Activated B cell treated with CpG ODN at 0.5 μM for 24 hours (primary cell): ENCODE measurements at regions not wholly inside any gene's neighbourhood (a gene's known extent, or its start where the extent isn't known, plus 50 kb on each side); places are given as distances from the start of the nearest gene placed in this dataset.
A peak's percentile ranks its signal among the peaks of the same experiment; 100 is the strongest.

ENCODE experiments used
- ATAC-seq: fragments of 200-7000 bp; cut with Tn5 transposase; one replicate; pipeline ENCODE4 v1.10.0; 2021; ENCODE audit warnings: low read depth, mild to moderate bottlenecking, moderate library complexity
- CTCF ChIA-PET: fragments of 350-600 bp; sonication (Branson Sonifier 250); formaldehyde crosslinking; loops from one replicate; lab custom pipeline; 2021; ENCODE audit warnings: antibody characterized with exemption; lab: Charles Lee
- POLR2A ChIA-PET: fragments of 350-600 bp; sonication (Branson Sonifier 250); formaldehyde crosslinking; loops from one replicate; lab custom pipeline; 2021; ENCODE audit warnings: antibody characterized with exemption; lab: Charles Lee
- DNase-seq: peaks from one replicate; pipeline ENCODE4 v3.0.0; 2022
- H3K27ac Mint-ChIP-seq: one replicate; pipeline ENCODE4 v1.8.0; 2020; ENCODE audit warnings: mixed read lengths
- H3K27me3 Mint-ChIP-seq: one replicate; pipeline ENCODE4 v1.8.0; 2021; ENCODE audit warnings: mixed read lengths
- H3K36me3 Mint-ChIP-seq: one replicate; pipeline ENCODE4 v1.8.0; 2021; ENCODE audit warnings: low read depth, mixed read lengths
- H3K4me1 Mint-ChIP-seq: one replicate; pipeline ENCODE4 v1.8.0; 2021; ENCODE audit warnings: mixed read lengths
- H3K4me3 Mint-ChIP-seq: one replicate; pipeline ENCODE4 v1.8.0; 2020; ENCODE audit warnings: mild to moderate bottlenecking, mixed read lengths
- H3K9me3 Mint-ChIP-seq: one replicate; pipeline ENCODE4 v1.8.0; 2020; ENCODE audit warnings: mixed read lengths
- CTCF ChIP-seq: fragments of 200-600 bp; IDR thresholded peaks from one replicate; pipeline ENCODE4 v1.8.0; 2022; ENCODE audit warnings: antibody characterized with exemption, mild to moderate bottlenecking
- intact Hi-C: fragments of 100-400 bp; cut with micrococcal nuclease; formaldehyde crosslinking; loops from one replicate; pipeline ENCODE4 v1.15.1; 2024

GRCh38 chr10:6348096-6348874, 145.6 kb downstream of the PFKFB3 start:
- H3K9me3 Mint-ChIP-seq: no peaks in the 10 kb centered on the region
- TF ChIP-seq CTCF: no peak
- DNase-seq: peak; percentile 65
- peak overlapping the region; percentile 97 for H3K27ac Mint-ChIP-seq
- peak; percentile 91 for ATAC-seq
- H3K36me3 Mint-ChIP-seq: no peaks in the 10 kb centered on the region
- peak overlapping the region; percentile 80 for H3K4me3 Mint-ChIP-seq
- intact Hi-C loops: loop anchor here (1.0 kb wide), 12 partner anchors 28 to 1124 kb away; partner anchors contain the start of gene PFKFB3
- ChIA-PET CTCF (interaction anchor here (0.8 to 6.6 kb wide), 15 partner anchors 12 to 197 kb away, joined by 3 to 90 read pairs (median 4); partner anchors contain the start of gene PFKFB3), POLR2A (interaction anchor here (0.6 to 6.3 kb wide), 45 partner anchors 12 to 1124 kb away, joined by 3 to 129 read pairs (median 4); partner anchors contain the start of genes FBH1 and PFKFB3)
- H3K4me1 Mint-ChIP-seq: peaks cover 57% of the 10 kb centered on the region
- no peaks in the 10 kb centered on the region for H3K27me3 Mint-ChIP-seq

- Mint-ChIP-seq H3K4me3 (peak overlapping the region; percentile 12), H3K27ac (peak overlapping the region; percentile 79), H3K27me3 (no peaks in the 10 kb centered on the region), H3K9me3 (no peaks in the 10 kb centered on the region), H3K4me1 (peaks cover 57% of the 10 kb centered on the region), H3K36me3 (no peaks in the 10 kb centered on the region)
- CTCF ChIA-PET: interaction anchor here (1.3 to 6.6 kb wide), 3 partner anchors 52 to 148 kb away, joined by 9 to 90 read pairs (median 41); partner anchors contain the start of gene PFKFB3
- no peak for TF ChIP-seq CTCF
- intact Hi-C loops: no loop called here
- no peak for ATAC-seq
- POLR2A ChIA-PET: interaction anchor here (0.9 to 6.3 kb wide), 8 partner anchors 32 to 299 kb away, joined by 4 to 129 read pairs (median 24); partner anchors contain the start of gene PFKFB3
- peak; percentile 19 for DNase-seq
Measured at GRCh38 chr10:6349846-6350535, 147.3 kb downstream of the PFKFB3 start.

- no peak for ATAC-seq
- no peak for TF ChIP-seq CTCF
- Mint-ChIP-seq H3K36me3 (no peaks in the 10 kb centered on the region), H3K4me1 (peaks cover 52% of the 10 kb centered on the region), H3K27ac (peak overlapping the region; percentile 79), H3K4me3 (peak overlapping the region; percentile 12), H3K27me3 (no peaks in the 10 kb centered on the region), H3K9me3 (peaks cover 3% of the 10 kb centered on the region)
- CTCF ChIA-PET: interaction anchor here (1.3 to 6.6 kb wide), 2 partner anchors 51 to 148 kb away, joined by 9 to 90 read pairs; partner anchors contain the start of gene PFKFB3
- intact Hi-C loops: no loop called here
- no peak for DNase-seq
- POLR2A ChIA-PET: interaction anchor here (0.7 to 6.3 kb wide), 10 partner anchors 12 to 148 kb away, joined by 3 to 129 read pairs (median 7); partner anchors contain the start of gene PFKFB3
Measured at GRCh38 chr10:6350609-6351008, 147.9 kb downstream of the PFKFB3 start.

GRCh38 chr10:6351495-6351894, 148.8 kb downstream of the PFKFB3 start:
- DNase-seq: no peak
- Mint-ChIP-seq H3K9me3 (peaks cover 9% of the 10 kb centered on the region), H3K27me3 (no peaks in the 10 kb centered on the region), H3K4me3 (no peak overlapping the region), H3K4me1 (peaks cover 46% of the 10 kb centered on the region), H3K36me3 (peaks cover 5% of the 10 kb centered on the region), H3K27ac (no peak overlapping the region)
- ChIA-PET POLR2A (interaction anchor here (0.9 to 6.3 kb wide), 6 partner anchors 11 to 149 kb away, joined by 3 to 95 read pairs (median 7); partner anchors contain the start of gene PFKFB3), CTCF (interaction anchor here (1.1 to 6.6 kb wide), 3 partner anchors 30 to 149 kb away, joined by 3 to 90 read pairs (median 9); partner anchors contain the start of gene PFKFB3)
- no peak for ATAC-seq
- TF ChIP-seq CTCF: no peak
- intact Hi-C loops: no loop called here
